ENCODE measurements at regions not wholly inside any gene's neighbourhood (a gene's known extent, or its start where the extent isn't known, plus 50 kb on each side); places are given as distances from the start of the nearest gene placed in this dataset.

DNA sequence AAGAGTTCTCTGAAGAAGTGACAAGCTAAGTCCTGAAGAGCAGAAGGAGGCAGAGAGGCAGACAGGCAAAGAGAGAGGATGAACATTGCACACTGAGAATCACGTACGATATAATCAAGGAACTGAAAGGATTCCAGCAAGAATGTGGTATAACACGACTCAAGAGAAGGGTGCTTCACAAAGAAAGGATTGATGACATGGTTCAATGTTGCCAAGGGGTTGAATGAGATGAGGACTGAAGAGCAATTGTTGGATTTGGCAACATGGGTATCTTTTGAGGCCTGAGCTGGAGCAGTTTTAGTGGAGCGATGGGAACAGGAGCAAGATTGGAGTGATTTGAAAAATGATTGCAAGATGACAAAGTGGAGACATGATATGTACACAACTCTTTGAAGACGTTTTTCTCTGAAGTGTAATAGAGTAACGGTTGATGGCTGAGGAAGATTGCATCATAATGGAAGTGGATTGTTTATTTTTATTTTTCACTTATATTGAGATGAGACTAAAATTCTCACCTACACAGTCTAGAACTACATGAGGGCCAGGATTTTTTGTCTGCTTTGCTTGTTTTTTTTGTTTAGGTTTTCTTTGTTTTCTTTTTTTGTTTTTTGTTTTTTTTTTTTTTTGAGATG, 1049.9 kb upstream of the WWC1 start:
- TF ChIP-seq, protein P1, sequence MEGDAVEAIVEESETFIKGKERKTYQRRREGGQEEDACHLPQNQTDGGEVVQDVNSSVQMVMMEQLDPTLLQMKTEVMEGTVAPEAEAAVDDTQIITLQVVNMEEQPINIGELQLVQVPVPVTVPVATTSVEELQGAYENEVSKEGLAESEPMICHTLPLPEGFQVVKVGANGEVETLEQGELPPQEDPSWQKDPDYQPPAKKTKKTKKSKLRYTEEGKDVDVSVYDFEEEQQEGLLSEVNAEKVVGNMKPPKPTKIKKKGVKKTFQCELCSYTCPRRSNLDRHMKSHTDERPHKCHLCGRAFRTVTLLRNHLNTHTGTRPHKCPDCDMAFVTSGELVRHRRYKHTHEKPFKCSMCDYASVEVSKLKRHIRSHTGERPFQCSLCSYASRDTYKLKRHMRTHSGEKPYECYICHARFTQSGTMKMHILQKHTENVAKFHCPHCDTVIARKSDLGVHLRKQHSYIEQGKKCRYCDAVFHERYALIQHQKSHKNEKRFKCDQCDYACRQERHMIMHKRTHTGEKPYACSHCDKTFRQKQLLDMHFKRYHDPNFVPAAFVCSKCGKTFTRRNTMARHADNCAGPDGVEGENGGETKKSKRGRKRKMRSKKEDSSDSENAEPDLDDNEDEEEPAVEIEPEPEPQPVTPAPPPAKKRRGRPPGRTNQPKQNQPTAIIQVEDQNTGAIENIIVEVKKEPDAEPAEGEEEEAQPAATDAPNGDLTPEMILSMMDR (IDR thresholded peaks at IDR 0.05; ENCODE audit: low read depth, low read length, missing control alignments), result no peak
- no peak for DNase-seq (ENCODE audit: low read depth)
- no peak overlapping the region for H3K4me3 ChIP-seq (ENCODE audit: low read depth, low read length)

DNA sequence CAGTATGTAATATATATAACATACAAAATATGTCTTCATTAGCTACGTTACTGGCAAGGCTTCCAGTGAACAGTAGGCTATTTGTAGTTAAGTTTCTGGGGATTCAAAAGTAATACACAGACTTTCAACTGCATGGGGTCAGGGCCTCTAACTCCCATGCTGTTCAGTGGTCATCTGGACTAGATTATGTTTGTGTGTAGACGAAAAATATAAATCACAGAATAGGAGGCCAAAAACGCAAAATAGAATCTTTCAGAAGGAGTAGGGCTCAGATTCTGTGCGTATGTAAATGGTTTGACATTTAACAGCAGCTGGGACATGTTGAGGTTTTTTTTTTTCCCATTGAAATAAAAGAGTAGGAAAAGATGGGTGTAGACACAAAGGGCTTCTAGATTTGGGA, 1048.7 kb upstream of the WWC1 start:
- DNase-seq (ENCODE audit: low read depth), result no peak
- H3K4me3 ChIP-seq (ENCODE audit: low read depth, low read length), result no peak overlapping the region
- TF ChIP-seq, protein P1 (IDR thresholded peaks at IDR 0.05; ENCODE audit: low read depth, low read length, missing control alignments), result no peak

DNA sequence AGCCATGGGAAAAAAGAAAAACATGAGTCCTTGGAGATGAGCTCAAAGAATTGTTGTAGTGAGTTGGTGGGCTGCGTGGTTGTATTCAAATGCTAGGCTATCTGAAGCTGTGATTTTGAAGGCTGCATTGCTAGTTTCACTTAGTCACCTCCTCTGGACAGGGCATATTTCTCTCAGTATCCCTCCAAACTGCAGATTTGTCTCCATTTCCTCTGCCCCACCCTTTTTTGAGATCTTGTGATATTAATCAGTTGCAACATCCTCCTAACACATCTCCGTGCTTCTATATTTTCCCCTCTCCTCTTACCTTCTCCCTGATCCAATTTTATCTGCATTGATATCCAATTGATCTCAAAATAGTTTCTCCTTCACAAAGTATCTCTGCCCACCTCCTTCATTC, 1048.0 kb upstream of the WWC1 start:
- TF ChIP-seq, protein P1 (IDR thresholded peaks at IDR 0.05; ENCODE audit: low read depth, low read length, missing control alignments), result no peak
- no peak overlapping the region for H3K4me3 ChIP-seq (ENCODE audit: low read depth, low read length)
- no peak for DNase-seq (ENCODE audit: low read depth)

DNA sequence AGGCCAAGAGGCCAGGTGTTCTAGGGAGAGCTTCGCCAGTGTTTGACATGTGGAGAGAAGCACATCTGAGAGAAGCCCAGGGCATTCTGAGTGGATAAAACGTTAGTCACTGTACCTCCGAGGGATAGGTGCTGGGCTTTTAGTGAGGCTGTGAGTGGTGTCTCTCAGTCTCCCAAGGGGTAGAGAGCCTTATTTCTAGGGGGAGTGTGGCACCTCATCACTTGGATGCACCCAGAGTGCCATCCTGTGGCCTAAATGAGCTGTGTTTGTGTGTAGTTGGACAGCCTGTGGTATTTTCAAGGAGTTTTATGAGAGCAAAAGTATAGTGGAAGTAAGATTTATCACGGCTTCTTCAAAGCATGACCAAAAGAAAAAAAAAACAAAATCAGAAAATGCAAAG, 1046.9 kb upstream of the WWC1 start:
- H3K4me3 ChIP-seq (ENCODE audit: low read depth, low read length), result no peak overlapping the region
- TF ChIP-seq, protein P1 (IDR thresholded peaks at IDR 0.05; ENCODE audit: low read depth, low read length, missing control alignments), result no peak
- no peak for DNase-seq (ENCODE audit: low read depth)

DNA sequence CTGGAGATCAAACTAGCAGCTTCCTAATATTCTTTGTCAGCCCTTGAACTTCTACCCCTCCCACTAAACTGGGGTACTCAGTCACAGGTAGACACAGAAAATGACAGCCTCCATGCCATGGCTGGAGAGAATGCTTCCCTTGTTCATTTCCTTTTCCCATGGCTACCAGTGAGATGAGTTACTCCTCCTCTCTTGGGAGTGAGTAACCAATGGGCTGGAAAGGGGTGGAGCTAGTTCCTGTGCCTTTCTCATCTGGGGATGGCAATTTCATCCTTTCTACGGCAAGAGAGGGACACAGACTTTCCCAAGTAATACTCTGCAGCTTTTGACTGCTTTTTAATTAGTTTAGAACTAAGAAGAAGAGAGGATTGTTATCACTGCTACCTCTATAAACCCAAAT, 1045.6 kb upstream of the WWC1 start:
- TF ChIP-seq, protein P1 (IDR thresholded peaks at IDR 0.05; ENCODE audit: low read depth, low read length, missing control alignments), result no peak
- no peak for DNase-seq (ENCODE audit: low read depth)
- no peak overlapping the region for H3K4me3 ChIP-seq (ENCODE audit: low read depth, low read length)

DNA sequence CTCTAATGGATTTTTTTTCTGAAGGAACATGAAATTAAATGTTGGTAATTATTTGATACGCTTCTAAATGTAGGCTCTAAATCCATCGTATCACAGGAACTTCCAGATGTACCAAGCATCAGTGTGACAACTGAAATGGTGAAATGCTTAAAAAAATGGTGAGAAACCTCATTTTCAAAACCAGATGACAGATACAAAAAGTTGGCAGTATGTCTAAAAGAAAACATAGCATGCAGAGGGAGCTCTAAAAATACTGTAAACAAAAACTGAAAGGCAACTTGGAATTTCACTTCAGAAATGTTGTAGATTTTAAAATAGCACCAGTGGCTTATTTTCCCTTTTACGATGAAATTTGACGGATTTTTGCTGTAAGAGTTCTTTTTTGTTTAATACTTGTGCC, 1043.6 kb upstream of the WWC1 start:
- no peak for DNase-seq (ENCODE audit: low read depth)
- TF ChIP-seq, protein P1 (IDR thresholded peaks at IDR 0.05; ENCODE audit: low read depth, low read length, missing control alignments), result no peak
- H3K4me3 ChIP-seq (ENCODE audit: low read depth, low read length), result no peak overlapping the region

DNA sequence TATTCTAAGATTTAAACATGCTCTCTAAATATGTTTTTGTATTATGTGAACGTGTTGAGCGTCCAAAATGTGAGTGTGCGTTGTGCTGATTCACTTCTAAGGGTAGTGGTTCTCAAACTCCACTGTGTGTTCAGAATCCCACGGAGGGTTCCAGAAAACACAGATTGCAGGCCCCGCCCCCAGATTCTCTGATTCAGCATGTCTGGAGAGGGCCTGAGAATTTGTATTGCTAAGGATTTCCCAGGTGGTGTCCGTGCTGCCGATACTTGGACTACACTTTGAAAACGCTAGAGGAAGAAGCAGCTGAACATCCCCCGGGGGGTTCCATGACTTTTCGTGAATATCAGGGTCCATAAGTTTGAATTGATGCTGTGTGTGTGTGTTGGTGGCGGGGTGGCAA, 1043.2 kb upstream of the WWC1 start:
- H3K4me3 ChIP-seq (ENCODE audit: low read depth, low read length), result no peak overlapping the region
- no peak for DNase-seq (ENCODE audit: low read depth)
- TF ChIP-seq, protein P1 (IDR thresholded peaks at IDR 0.05; ENCODE audit: low read depth, low read length, missing control alignments), result no peak

Data from GM12864 (cell line).